Esophagus squamous epithelium (tissue), 4 donors: ENCODE measurements at regions not wholly inside any gene's neighbourhood (a gene's known extent, or its start where the extent isn't known, plus 50 kb on each side); places are given as distances from the start of the nearest gene placed in this dataset.

Experiments used
- POLR2A ChIP-seq, 4 donors: fragments of 450-650 bp; IDR thresholded peaks; one replicate each; pipeline ENCODE4 v1.6.1; 2017; ENCODE audit warnings: antibody characterized with exemption in 4 of 4, mild to moderate bottlenecking in 4 of 4, moderate library complexity in 3 of 4
- TF ChIP-seq, protein P1 (sequence below), 6 experiments: fragments of 450-650 bp in 4 of 6; fragments of 200-600 bp in 2 of 6; sonication (generic) in 2 of 6; IDR thresholded peaks; one replicate each; pipeline ENCODE4 v1.5.1; 2016 to 2019; ENCODE audit warnings: antibody characterized with exemption in 6 of 6, mild to moderate bottlenecking in 4 of 6, moderate library complexity in 4 of 6

DNA sequence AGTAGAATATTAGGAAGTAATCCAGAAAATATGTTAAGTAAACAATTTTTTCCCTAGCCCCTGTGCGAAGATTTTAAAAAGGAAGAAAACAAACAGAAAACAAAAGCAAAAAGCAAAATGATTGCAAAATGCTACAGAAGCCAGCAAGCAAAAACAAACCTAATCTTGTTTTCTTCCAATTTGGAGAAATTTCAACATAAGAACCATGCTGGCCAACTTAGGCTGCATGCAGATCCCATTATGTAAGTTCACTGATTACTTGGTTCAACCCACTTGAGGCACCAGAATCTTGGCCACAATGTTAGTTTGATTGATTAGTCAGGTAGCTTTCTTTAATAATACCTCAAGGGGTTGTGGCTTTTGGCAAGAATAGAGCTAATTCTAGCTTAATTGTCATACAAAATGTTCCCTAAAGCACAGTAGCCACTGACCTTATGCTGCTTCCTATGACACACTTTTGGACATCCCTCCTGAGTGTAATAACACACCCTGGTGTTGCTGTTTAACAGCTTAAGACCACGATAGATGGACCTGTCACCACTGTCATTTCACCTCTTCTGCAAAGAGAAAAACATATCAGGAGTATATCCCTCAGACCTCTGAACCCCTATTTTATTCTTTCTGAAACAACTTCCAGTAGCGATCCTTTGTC, 2342.1 kb downstream of the PCDH7 start:
- TF ChIP-seq, protein P1, sequence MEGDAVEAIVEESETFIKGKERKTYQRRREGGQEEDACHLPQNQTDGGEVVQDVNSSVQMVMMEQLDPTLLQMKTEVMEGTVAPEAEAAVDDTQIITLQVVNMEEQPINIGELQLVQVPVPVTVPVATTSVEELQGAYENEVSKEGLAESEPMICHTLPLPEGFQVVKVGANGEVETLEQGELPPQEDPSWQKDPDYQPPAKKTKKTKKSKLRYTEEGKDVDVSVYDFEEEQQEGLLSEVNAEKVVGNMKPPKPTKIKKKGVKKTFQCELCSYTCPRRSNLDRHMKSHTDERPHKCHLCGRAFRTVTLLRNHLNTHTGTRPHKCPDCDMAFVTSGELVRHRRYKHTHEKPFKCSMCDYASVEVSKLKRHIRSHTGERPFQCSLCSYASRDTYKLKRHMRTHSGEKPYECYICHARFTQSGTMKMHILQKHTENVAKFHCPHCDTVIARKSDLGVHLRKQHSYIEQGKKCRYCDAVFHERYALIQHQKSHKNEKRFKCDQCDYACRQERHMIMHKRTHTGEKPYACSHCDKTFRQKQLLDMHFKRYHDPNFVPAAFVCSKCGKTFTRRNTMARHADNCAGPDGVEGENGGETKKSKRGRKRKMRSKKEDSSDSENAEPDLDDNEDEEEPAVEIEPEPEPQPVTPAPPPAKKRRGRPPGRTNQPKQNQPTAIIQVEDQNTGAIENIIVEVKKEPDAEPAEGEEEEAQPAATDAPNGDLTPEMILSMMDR (IDR thresholded peaks at IDR 0.05): no peak
- TF ChIP-seq POLR2A (IDR thresholded peaks at IDR 0.05): no peak
